Peyer's patch (tissue), 4 donors: ENCODE measurements at regions not wholly inside any gene's neighbourhood (a gene's known extent, or its start where the extent isn't known, plus 50 kb on each side); places are given as distances from the start of the nearest gene placed in this dataset.

ENCODE experiments used
- DNase-seq, 3 donors: peaks; one replicate each; pipeline ENCODE4 v3.0.0-alpha.2; 2017 to 2019
- H3K27ac ChIP-seq, 4 donors: fragments of 200-600 bp; sonication (generic); one replicate each; pipeline ENCODE4 v1.5.1; 2016 to 2019
- H3K27me3 ChIP-seq, 2 donors: fragments of 200-600 bp; sonication (generic); one replicate each; pipeline ENCODE4 v1.5.1; 2019
- H3K36me3 ChIP-seq, 3 donors: fragments of 200-600 bp; sonication (generic); one replicate each; pipeline ENCODE4 v1.5.1; 2016 to 2019
- H3K4me1 ChIP-seq, 4 donors: fragments of 200-600 bp; sonication (generic); one replicate each; pipeline ENCODE4 v1.5.1; 2016 to 2019
- H3K4me3 ChIP-seq, 4 donors: fragments of 200-600 bp; sonication (generic); 1 replicate in 3 of 4; 2 replicates in 1 of 4; pipeline ENCODE4 v1.5.1; 2016 to 2019; ENCODE audit warnings: mild to moderate bottlenecking in 1 of 4
- H3K9me3 ChIP-seq, 4 donors: fragments of 200-600 bp; sonication (generic); one replicate each; pipeline ENCODE4 v1.5.1; 2016 to 2019; ENCODE audit warnings: mild to moderate bottlenecking in 1 of 4
- POLR2A ChIP-seq, 2 donors: fragments of 450-650 bp; IDR thresholded peaks; one replicate each; pipeline ENCODE4 v1.5.1; 2017; ENCODE audit warnings: antibody characterized with exemption in 2 of 2, mild to moderate bottlenecking in 2 of 2, moderate library complexity in 2 of 2
- TF ChIP-seq, protein P1 (sequence below), 6 experiments: fragments of 450-650 bp in 4 of 6; fragments of 200-600 bp in 2 of 6; sonication (generic) in 1 of 6; IDR thresholded peaks; one replicate each; pipeline ENCODE4 v1.5.1; 2017 to 2019; ENCODE audit warnings: antibody characterized with exemption in 6 of 6, mild to moderate bottlenecking in 3 of 6, moderate library complexity in 1 of 6

DNA sequence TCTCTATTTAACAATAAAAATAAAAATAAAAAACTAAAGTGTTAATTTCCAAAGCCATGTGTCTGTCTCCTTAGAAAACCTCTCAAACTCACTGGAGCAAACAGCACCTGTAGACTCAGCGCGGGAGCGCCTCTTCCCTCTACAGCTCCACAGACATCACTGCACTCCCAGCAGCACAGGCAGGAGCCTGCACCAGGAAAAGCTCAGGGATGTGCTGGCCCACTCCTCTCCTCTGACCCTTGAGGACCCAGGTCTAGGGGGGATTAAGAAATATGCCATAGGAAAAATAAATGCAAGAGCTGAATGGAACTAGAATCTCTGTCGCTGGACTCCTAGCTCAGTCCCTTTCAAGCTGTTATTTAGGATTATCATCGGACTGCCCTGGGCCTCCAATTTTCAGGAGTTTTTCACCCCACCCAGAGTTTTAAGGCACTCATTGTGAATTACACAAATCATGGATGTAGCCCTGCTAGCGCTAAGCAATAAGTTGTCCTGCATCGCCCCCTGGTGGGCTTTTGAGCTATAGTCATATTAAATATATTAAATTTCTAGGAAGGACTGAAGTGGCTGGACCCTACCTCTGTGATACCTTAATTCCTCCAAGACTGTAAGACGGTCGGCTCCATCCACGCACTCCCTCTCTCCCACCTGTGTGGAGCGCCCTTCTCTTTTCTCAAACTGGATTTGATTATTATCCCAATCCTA, 333.9 kb downstream of the UQCRFS1 start:
- H3K27ac ChIP-seq = no peak overlapping the region
- TF ChIP-seq POLR2A (IDR thresholded peaks at IDR 0.05) = no peak
- TF ChIP-seq, protein P1, sequence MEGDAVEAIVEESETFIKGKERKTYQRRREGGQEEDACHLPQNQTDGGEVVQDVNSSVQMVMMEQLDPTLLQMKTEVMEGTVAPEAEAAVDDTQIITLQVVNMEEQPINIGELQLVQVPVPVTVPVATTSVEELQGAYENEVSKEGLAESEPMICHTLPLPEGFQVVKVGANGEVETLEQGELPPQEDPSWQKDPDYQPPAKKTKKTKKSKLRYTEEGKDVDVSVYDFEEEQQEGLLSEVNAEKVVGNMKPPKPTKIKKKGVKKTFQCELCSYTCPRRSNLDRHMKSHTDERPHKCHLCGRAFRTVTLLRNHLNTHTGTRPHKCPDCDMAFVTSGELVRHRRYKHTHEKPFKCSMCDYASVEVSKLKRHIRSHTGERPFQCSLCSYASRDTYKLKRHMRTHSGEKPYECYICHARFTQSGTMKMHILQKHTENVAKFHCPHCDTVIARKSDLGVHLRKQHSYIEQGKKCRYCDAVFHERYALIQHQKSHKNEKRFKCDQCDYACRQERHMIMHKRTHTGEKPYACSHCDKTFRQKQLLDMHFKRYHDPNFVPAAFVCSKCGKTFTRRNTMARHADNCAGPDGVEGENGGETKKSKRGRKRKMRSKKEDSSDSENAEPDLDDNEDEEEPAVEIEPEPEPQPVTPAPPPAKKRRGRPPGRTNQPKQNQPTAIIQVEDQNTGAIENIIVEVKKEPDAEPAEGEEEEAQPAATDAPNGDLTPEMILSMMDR (IDR thresholded peaks at IDR 0.05) = peak in 4 of 6 experiments; percentile 39 to 55 (median 46)
- peak in 2 of 3 donors; percentile 35 to 60 for DNase-seq
- no peaks in the 10 kb centered on the region for H3K9me3 ChIP-seq
- no peak overlapping the region for H3K4me3 ChIP-seq
- no peaks in the 10 kb centered on the region for H3K27me3 ChIP-seq
- H3K4me1 ChIP-seq = no peaks in the 10 kb centered on the region
- no peaks in the 10 kb centered on the region for H3K36me3 ChIP-seq

DNA sequence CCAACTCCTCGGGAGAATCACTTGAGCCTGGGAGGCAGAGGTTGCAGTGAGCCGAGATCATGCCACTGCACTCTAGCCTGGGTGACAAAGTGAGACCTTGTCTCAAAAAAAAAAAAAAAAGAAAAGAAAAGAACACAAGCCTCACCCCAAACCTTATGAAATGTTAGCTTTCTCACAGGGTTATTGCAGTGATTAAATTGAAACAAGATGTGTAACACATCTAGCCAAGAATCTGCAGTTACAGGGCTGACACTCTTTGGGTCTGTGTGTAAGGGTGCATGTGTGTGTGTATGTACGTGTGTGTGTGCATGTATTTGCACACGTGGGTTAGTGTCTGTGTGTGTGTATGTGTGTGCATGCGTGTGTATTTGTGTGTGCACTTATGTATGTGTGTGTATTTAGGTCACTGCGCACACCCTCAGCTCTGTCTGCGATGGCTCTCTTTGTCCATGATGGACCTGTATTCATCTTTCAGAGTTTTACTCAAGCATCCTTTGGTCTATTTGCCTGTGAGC, 336.3 kb downstream of the UQCRFS1 start:
- H3K36me3 ChIP-seq = no peaks in the 10 kb centered on the region
- TF ChIP-seq POLR2A (IDR thresholded peaks at IDR 0.05) = no peak
- TF ChIP-seq, protein P1 (IDR thresholded peaks at IDR 0.05) = no peak
- H3K4me3 ChIP-seq = no peak overlapping the region
- no peak for DNase-seq
- H3K9me3 ChIP-seq = no peaks in the 10 kb centered on the region
- H3K27ac ChIP-seq = no peak overlapping the region
- no peaks in the 10 kb centered on the region for H3K4me1 ChIP-seq
- H3K27me3 ChIP-seq = no peaks in the 10 kb centered on the region

DNA sequence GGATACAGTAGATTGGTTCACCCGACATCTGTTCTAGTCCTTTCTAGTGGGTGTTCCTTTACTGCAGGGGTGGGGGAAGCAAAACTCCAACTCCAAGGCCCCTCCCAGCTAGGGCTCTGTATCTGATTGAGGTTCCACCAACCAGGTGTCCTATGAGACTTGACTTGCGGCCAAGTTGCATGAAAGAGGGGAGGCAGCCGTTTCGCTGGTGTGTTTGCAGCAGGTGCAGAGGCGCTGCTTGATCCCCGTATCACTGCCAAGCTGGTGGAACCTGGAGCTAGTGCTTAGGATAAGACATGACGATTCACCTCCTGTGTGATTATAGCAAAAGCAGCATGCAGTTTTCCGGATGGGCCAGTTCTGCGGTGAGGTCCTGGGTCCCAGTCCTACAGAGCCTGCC, 338.2 kb downstream of the UQCRFS1 start:
- Histone ChIP-seq H3K27me3 (no peaks in the 10 kb centered on the region), H3K27ac (no peak overlapping the region), H3K9me3 (no peaks in the 10 kb centered on the region), H3K4me3 (no peak overlapping the region), H3K36me3 (no peaks in the 10 kb centered on the region), H3K4me1 (no peaks in the 10 kb centered on the region)
- DNase-seq = no peak
- no peak for TF ChIP-seq POLR2A (IDR thresholded peaks at IDR 0.05)
- TF ChIP-seq, protein P1 (IDR thresholded peaks at IDR 0.05) = no peak

DNA sequence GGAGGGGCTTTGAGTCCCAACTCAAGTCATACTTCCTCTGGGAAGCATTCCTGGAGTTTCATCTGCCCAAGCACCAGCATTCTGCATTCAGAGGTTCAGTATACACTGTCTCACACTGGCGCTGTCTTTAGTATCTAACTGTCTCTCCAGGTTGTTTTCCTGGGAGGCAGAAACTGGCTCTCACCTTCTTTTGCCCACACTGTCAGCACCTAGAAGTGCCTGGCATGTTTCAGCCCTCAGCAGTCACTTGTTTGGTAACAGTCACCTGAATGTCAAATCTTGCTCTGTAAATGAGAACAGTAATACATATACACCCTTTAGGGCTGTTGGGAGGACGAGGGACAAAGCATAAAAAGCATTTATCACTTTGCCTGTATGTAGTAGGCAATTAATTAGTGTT, 339.6 kb downstream of the UQCRFS1 start:
- H3K36me3 ChIP-seq = no peaks in the 10 kb centered on the region
- TF ChIP-seq POLR2A (IDR thresholded peaks at IDR 0.05) = no peak
- TF ChIP-seq, protein P1 (IDR thresholded peaks at IDR 0.05) = no peak
- H3K4me1 ChIP-seq = no peaks in the 10 kb centered on the region
- no peak overlapping the region for H3K27ac ChIP-seq
- DNase-seq = no peak
- no peaks in the 10 kb centered on the region for H3K27me3 ChIP-seq
- no peaks in the 10 kb centered on the region for H3K9me3 ChIP-seq
- no peak overlapping the region for H3K4me3 ChIP-seq

DNA sequence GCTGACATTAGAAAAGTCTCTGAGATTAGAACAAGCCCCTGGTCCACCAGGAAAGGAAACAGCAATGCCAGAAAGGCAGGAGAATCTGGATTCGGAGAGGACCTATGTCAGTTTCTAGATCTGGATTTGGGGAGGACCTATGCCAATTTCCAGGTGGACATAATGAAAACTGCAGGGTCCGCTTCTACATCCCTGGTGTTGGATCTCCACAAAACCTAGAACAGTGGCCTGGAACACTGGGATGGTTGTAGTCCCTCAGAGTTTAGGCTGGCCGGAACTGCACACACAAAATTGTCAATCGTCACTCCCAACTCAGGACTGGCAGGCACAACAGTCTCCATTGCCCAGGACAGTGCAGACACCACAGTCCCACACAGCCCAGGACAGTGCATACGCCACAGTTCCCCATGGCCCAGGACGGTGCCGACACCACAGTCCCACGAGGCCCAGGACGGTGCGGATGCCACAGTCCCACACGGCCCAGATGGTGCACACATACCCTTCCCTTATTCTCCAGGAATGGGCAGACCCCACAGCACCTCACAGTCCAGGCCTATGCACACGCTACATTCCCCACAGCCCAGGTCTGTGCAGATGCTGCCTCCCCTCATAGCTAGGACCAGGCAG, 341.7 kb downstream of the UQCRFS1 start:
- TF ChIP-seq, protein P1 (IDR thresholded peaks at IDR 0.05) = no peak
- no peak for TF ChIP-seq POLR2A (IDR thresholded peaks at IDR 0.05)
- Histone ChIP-seq H3K9me3 (no peaks in the 10 kb centered on the region), H3K27me3 (no peaks in the 10 kb centered on the region), H3K36me3 (no peaks in the 10 kb centered on the region), H3K4me1 (no peaks in the 10 kb centered on the region), H3K27ac (no peak overlapping the region), H3K4me3 (no peak overlapping the region)
- DNase-seq = no peak
